Stimulated activated CD4-positive, alpha-beta T cell treated with anti-CD3 and anti-CD28 coated beads, Interleukin-1b, Interleukin-23, amount 100 ng/mL, for 24 hours (primary cell): ENCODE measurements at regions not wholly inside any gene's neighbourhood (a gene's known extent, or its start where the extent isn't known, plus 50 kb on each side); places are given as distances from the start of the nearest gene placed in this dataset.
"Not testable (repeated sequence)": the region's sequence is repeated elsewhere in the genome, so short reads cannot be mapped to it uniquely, and the experiment has no call there.

Source experiments
- DNase-seq, 4 experiments: peaks; one replicate each; pipeline ENCODE4 v3.0.0-alpha.2; 2020; ENCODE audit warnings: low read depth in 4 of 4, low spot score in 1 of 4

DNA sequence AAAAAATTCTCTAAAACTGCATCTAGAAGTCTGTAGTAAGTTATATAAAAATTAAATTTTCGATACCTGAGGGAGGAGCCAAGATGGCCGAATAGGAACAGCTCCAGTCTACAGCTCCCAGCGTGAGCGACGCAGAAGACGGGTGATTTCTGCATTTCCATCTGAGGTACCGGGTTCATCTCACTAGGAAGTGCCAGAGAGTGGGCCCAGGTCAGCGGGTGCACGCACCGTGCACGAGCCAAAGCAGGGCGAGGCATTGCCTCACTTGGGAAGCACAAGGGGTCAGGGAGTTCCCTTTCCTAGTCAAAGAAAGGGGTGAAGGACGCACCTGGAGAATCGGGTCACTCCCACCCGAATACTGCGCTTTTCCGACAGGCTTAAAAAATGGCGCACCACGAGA lies 62.9 kb upstream of the SEMA3D start:
- not testable (repeated sequence) for DNase-seq

DNA sequence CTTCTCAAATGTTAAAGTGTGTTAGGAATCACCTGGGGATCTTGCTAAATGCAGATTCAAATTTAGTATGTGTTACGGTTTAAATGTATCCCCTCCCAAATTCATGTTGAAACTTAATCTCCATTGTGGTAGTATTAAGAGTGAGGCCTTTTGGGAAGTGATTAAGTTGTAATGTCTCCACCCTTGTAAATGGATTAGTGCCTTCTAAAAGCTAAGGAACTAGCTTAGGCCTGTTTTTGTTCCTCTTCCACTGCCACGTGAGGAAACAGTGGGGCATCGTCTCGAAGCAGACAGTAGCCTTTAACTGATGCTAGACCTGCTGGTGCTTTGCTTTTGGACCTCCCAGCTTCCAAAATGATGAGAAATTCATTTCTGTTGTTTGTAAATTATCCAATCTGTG lies 52.3 kb upstream of the SEMA3D start:
- no peak for DNase-seq

DNA sequence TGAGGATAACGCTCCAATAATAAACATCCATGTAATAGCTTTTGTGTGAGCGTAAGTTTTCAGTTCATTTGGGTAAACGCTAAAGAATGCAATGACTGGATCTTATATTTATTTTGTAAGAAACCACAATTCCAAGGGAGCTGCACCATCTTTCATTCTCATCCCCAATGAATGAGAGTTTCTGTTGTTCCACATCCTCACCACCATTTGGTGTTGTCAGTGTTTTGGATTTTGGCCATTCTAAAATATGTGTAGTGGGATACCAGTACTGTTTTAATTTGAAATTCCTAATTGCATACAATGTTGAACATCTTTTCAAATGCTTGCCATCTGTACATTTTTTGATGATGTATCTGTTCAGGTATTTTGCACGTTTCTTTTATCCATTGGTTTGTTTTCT lies 50.9 kb upstream of the SEMA3D start:
- no peak for DNase-seq
